Sigmoid colon (tissue), 6 donors: ENCODE measurements at regions not wholly inside any gene's neighbourhood (a gene's known extent, or its start where the extent isn't known, plus 50 kb on each side); places are given as distances from the start of the nearest gene placed in this dataset.

Source experiments
- DNase-seq: peaks from one replicate; pipeline ENCODE4 v3.0.0-alpha.2; 2019
- H3K27ac ChIP-seq, 4 donors: fragments of 200-600 bp; sonication (generic); one replicate each; pipeline ENCODE4 v1.5.1; 2016 to 2019; ENCODE audit warnings: mild to moderate bottlenecking in 1 of 4
- H3K27me3 ChIP-seq, 3 donors: fragments of 200-600 bp; sonication (generic); one replicate each; pipeline ENCODE4 v1.5.1; 2019; ENCODE audit warnings: mild to moderate bottlenecking in 1 of 3
- H3K36me3 ChIP-seq, 4 donors: fragments of 200-600 bp; sonication (generic); one replicate each; pipeline ENCODE4 v1.5.1; 2016 to 2019
- H3K4me1 ChIP-seq, 4 donors: fragments of 200-600 bp; sonication (generic); one replicate each; pipeline ENCODE4 v1.5.1; 2017 to 2019
- H3K4me3 ChIP-seq, 4 donors: fragments of 200-600 bp; sonication (generic); one replicate each; pipeline ENCODE4 v1.5.1; 2017 to 2019; ENCODE audit warnings: mild to moderate bottlenecking in 2 of 4, moderate library complexity in 1 of 4
- H3K9me3 ChIP-seq, 4 donors: fragments of 200-600 bp in 3 of 4; sonication (generic) in 3 of 4; one replicate each; pipeline versions ENCODE4 v1.5.1 to v1.6.1; 2013 to 2019
- EP300 ChIP-seq, 4 donors: sonication (generic); formaldehyde crosslinking; IDR thresholded peaks; one replicate each; pipeline ENCODE4 v1.6.1; 2017; ENCODE audit warnings: antibody characterized with exemption in 4 of 4
- POLR2A ChIP-seq, 2 donors: fragments of 450-650 bp; IDR thresholded peaks; one replicate each; pipeline ENCODE4 v1.6.1; 2016; ENCODE audit warnings: antibody characterized with exemption in 2 of 2, mild to moderate bottlenecking in 2 of 2, moderate library complexity in 2 of 2
- POLR2AphosphoS5 ChIP-seq, 4 donors: sonication (generic); formaldehyde crosslinking; IDR thresholded peaks; one replicate each; pipeline ENCODE4 v1.6.1; 2017; ENCODE audit warnings: antibody characterized with exemption in 4 of 4
- WGBS, 2 donors: extraction: QIAGEN DNeasy Blood & Tissue Kit; methylation state at CpG; one replicate each; pipeline ENCODE4 v1.1.7; 2013; 5-methylcytosine and 5-hydroxymethylcytosine counted together
- intact Hi-C: fragments of 100-400 bp; cut with DNase I; formaldehyde crosslinking; loops from one replicate; pipeline ENCODE4 v1.15.1; 2023
- TF ChIP-seq, protein P1 (sequence below), 4 experiments: fragments of 450-650 bp in 3 of 4; fragments of 200-600 bp in 1 of 4; IDR thresholded peaks; one replicate each; pipeline ENCODE4 v1.5.1; 2016 to 2019; ENCODE audit warnings: antibody characterized with exemption in 4 of 4, mild to moderate bottlenecking in 3 of 4, moderate library complexity in 2 of 4
- donor health status: healthy with polysubstance abuse.
- donor health status: healthy.

DNA sequence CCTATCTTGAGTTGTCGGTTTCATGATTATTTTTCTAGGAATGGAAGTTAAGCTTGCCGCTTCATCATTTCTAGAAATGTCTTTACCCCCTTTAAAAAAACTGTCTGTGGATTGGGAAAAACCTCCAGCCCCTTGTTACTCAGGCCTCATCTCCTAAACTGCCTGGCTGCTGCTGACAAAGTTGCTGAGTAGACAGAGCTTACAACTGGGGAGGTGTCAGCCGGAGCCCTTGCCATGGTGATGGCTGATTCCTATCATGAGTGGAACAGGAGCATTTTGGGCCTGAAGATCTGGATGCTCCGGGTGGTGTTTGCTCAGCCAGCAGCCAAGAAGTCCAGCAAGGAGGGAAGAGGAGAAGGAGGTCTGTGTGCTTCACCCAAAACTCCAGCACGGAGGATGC lies 243.3 kb downstream of the ENGASE start:
- H3K4me1 ChIP-seq: peaks cover 0 to 14% (median 0%) of the 10 kb centered on the region in 4 donors
- no peaks in the 10 kb centered on the region for H3K36me3 ChIP-seq
- intact Hi-C loops: no loop called here
- no peak overlapping the region for H3K27ac ChIP-seq
- 83 to 84% methylated on average over 5 of the region's 5 CpGs for WGBS, 2 donors
- TF ChIP-seq POLR2AphosphoS5 (IDR thresholded peaks at IDR 0.05): no peak
- TF ChIP-seq EP300 (IDR thresholded peaks at IDR 0.05): no peak
- TF ChIP-seq, protein P1, sequence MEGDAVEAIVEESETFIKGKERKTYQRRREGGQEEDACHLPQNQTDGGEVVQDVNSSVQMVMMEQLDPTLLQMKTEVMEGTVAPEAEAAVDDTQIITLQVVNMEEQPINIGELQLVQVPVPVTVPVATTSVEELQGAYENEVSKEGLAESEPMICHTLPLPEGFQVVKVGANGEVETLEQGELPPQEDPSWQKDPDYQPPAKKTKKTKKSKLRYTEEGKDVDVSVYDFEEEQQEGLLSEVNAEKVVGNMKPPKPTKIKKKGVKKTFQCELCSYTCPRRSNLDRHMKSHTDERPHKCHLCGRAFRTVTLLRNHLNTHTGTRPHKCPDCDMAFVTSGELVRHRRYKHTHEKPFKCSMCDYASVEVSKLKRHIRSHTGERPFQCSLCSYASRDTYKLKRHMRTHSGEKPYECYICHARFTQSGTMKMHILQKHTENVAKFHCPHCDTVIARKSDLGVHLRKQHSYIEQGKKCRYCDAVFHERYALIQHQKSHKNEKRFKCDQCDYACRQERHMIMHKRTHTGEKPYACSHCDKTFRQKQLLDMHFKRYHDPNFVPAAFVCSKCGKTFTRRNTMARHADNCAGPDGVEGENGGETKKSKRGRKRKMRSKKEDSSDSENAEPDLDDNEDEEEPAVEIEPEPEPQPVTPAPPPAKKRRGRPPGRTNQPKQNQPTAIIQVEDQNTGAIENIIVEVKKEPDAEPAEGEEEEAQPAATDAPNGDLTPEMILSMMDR (IDR thresholded peaks at IDR 0.05): no peak
- TF ChIP-seq POLR2A (IDR thresholded peaks at IDR 0.05): no peak
- H3K9me3 ChIP-seq: no peaks in the 10 kb centered on the region
- no peak for DNase-seq
- no peak overlapping the region for H3K4me3 ChIP-seq
- peaks cover 0 to 6% (median 0%) of the 10 kb centered on the region in 3 donors for H3K27me3 ChIP-seq

DNA sequence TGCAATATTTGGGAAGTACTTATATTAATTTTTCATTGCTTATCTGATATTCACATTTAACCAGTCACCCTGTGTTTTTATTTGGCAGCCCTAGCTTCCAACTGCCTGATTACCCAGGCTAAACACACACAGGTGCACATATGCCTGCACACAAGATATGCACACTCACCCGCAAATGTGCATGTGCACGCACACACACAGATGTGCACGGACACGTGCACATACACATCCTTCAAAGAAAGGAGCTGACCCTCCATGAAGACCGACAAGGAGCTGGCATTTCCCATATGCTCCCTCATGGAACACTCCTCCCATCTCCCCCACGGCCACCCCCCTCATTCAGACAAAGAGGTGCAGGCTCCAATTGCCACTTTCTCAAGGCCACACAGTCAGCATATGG lies 242.2 kb downstream of the ENGASE start:
- Histone ChIP-seq H3K4me1 (peaks cover 0 to 14% (median 0%) of the 10 kb centered on the region in 4 donors), H3K9me3 (no peaks in the 10 kb centered on the region), H3K36me3 (no peaks in the 10 kb centered on the region), H3K4me3 (no peak overlapping the region), H3K27me3 (peaks cover 0 to 6% (median 0%) of the 10 kb centered on the region in 3 donors), H3K27ac (no peak overlapping the region)
- TF ChIP-seq, protein P1 (IDR thresholded peaks at IDR 0.05): no peak
- no peak for TF ChIP-seq EP300 (IDR thresholded peaks at IDR 0.05)
- no peak for TF ChIP-seq POLR2A (IDR thresholded peaks at IDR 0.05)
- no peak for TF ChIP-seq POLR2AphosphoS5 (IDR thresholded peaks at IDR 0.05)
- no peak for DNase-seq
- intact Hi-C loops: no loop called here
- 63 to 65% methylated on average over 6 of the region's 6 CpGs for WGBS, 2 donors

DNA sequence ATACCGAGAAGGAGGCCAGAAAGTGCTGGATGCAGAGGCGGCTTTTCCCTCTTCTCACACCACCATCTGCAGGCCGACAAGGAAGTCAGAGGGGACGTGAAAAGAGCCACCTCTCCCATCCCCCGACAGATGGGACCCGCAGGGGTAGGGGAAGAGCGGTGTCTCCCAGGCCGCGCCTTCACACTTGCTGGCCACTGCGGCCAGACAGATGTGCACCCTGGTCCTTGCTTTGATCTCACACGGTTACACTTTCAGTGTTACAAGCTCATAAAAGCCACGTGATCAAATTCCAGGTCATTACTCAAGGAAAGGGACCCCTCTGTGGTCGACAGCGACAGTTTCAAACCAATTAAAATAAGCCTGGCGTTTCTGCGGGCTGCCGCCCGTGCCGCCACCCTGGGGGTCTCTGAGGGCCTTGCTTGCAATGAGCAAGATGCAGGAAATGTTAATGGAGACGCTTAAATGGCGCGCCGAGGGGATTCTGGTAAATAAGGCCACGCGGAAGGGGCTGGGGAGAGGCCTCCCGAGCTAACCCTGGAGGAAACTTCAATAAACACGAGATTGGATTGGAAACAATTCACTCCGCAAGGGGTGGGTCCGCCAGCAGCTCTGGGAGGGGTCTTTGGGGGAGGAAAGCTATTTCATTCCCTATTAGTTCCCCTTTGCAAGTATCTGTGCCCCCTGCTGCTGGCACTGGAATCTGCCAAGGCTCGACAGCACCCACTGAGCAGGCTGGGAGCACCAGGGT lies 240.9 kb downstream of the ENGASE start:
- WGBS, 2 donors: 16 to 19% methylated on average over 30 of the region's 30 CpGs
- Histone ChIP-seq H3K27me3 (peaks cover 0 to 6% (median 0%) of the 10 kb centered on the region in 3 donors), H3K36me3 (no peaks in the 10 kb centered on the region), H3K4me3 (no peak overlapping the region), H3K4me1 (peaks cover 0 to 14% (median 0%) of the 10 kb centered on the region in 4 donors), H3K27ac (no peak overlapping the region), H3K9me3 (no peaks in the 10 kb centered on the region)
- intact Hi-C loops: no loop called here
- TF ChIP-seq POLR2A (IDR thresholded peaks at IDR 0.05) (no peak), POLR2AphosphoS5 (IDR thresholded peaks at IDR 0.05) (no peak), EP300 (IDR thresholded peaks at IDR 0.05) (no peak)
- TF ChIP-seq, protein P1 (IDR thresholded peaks at IDR 0.05): no peak
- no peak for DNase-seq

DNA sequence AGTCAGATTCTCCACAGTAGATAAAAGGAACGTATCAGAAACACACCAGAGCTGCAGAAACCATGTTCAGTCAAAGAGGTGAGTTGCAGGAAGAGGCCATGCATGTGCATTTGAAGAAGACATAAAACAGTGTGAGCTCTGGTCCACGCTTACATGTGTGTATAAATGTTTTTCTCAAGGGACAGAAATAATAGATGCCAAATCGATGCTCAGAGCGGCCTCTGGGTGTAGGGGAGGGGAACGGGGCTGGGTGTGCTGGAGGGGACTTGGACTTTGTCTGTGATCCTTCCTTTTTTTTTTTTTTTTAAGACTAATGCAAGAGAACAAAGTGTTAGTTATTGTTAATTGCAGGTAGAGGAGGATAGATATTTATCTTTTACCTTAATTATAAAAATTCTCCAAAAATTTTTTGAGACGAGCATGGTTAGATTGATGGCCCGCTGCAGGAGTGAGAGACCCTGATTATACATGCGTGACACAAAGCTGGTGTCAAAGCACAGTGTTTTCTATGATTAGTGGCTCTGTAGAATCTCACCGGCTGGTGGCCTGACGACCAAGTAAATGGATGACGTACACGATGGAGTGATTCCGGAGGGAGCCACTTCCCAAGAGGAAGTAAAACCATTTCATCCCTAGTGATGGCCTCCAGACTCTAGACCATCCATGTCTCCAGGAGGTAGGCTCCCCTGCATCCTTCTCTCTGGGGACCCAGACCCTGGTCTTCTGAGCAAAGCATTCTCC lies 240.2 kb downstream of the ENGASE start:
- Histone ChIP-seq H3K27me3 (peaks cover 0 to 6% (median 0%) of the 10 kb centered on the region in 3 donors), H3K27ac (no peak overlapping the region), H3K36me3 (no peaks in the 10 kb centered on the region), H3K9me3 (no peaks in the 10 kb centered on the region), H3K4me1 (peaks cover 0 to 14% (median 0%) of the 10 kb centered on the region in 4 donors), H3K4me3 (no peak overlapping the region)
- intact Hi-C loops: no loop called here
- WGBS, 2 donors: 64 to 76% methylated on average over 13 of the region's 13 CpGs
- DNase-seq: no peak
- TF ChIP-seq POLR2A (IDR thresholded peaks at IDR 0.05) (no peak), EP300 (IDR thresholded peaks at IDR 0.05) (no peak), POLR2AphosphoS5 (IDR thresholded peaks at IDR 0.05) (no peak)
- TF ChIP-seq, protein P1 (IDR thresholded peaks at IDR 0.05): no peak
